Calu3 (cell line): ENCODE measurements at regions not wholly inside any gene's neighbourhood (a gene's known extent, or its start where the extent isn't known, plus 50 kb on each side); places are given as distances from the start of the nearest gene placed in this dataset.
"Not testable (repeated sequence)": the region's sequence is repeated elsewhere in the genome, so short reads cannot be mapped to it uniquely, and the experiment has no call there.

Experiments
- BruUV-seq: library from RNA; stranded (reverse); fragments of 400-500 nt; replicated peaks from 2 replicates; lab custom pipeline; 2021; lab: Mats Ljungman, UMichigan
- CTCF ChIA-PET: fragments of 300-600 bp; sonication (Branson Sonifier 250); formaldehyde crosslinking; loops from one replicate; lab custom pipeline; 2022; ENCODE audit warnings: antibody characterized with exemption; lab: Charles Lee
- DNase-seq: peaks from one replicate; pipeline ENCODE4 v3.0.0; 2022
- H3K27ac Mint-ChIP-seq: one replicate; pipeline ENCODE4 v1.8.0; 2022; ENCODE audit warnings: mixed read lengths; ENCODE audit not compliant: unreplicated experiment
- H3K27me3 Mint-ChIP-seq: one replicate; pipeline ENCODE4 v1.8.0; 2022; ENCODE audit warnings: mixed read lengths; ENCODE audit not compliant: unreplicated experiment
- H3K36me3 Mint-ChIP-seq: one replicate; pipeline ENCODE4 v1.8.0; 2022; ENCODE audit warnings: mild to moderate bottlenecking, moderate library complexity, mixed read lengths; ENCODE audit not compliant: insufficient read depth, unreplicated experiment
- H3K4me1 Mint-ChIP-seq: one replicate; pipeline ENCODE4 v1.8.0; 2022; ENCODE audit warnings: mild to moderate bottlenecking, low read depth, mixed read lengths; ENCODE audit not compliant: unreplicated experiment
- H3K4me3 Mint-ChIP-seq: one replicate; pipeline ENCODE4 v1.8.0; 2022; ENCODE audit warnings: mild to moderate bottlenecking, low read depth, moderate library complexity, mixed read lengths; ENCODE audit not compliant: unreplicated experiment
- H3K9me3 Mint-ChIP-seq: one replicate; pipeline ENCODE4 v1.8.0; 2022; ENCODE audit warnings: low read depth, mixed read lengths; ENCODE audit not compliant: unreplicated experiment
- CTCF ChIP-seq: fragments of 200-600 bp; IDR thresholded peaks from one replicate; pipeline ENCODE4 v1.8.0; 2022; ENCODE audit warnings: antibody characterized with exemption; ENCODE audit not compliant: unreplicated experiment
- intact Hi-C: fragments of 100-400 bp; cut with micrococcal nuclease; formaldehyde crosslinking; loops from one replicate; pipeline ENCODE4 v1.10.0; 2022; ENCODE audit not compliant: unreplicated experiment

DNA sequence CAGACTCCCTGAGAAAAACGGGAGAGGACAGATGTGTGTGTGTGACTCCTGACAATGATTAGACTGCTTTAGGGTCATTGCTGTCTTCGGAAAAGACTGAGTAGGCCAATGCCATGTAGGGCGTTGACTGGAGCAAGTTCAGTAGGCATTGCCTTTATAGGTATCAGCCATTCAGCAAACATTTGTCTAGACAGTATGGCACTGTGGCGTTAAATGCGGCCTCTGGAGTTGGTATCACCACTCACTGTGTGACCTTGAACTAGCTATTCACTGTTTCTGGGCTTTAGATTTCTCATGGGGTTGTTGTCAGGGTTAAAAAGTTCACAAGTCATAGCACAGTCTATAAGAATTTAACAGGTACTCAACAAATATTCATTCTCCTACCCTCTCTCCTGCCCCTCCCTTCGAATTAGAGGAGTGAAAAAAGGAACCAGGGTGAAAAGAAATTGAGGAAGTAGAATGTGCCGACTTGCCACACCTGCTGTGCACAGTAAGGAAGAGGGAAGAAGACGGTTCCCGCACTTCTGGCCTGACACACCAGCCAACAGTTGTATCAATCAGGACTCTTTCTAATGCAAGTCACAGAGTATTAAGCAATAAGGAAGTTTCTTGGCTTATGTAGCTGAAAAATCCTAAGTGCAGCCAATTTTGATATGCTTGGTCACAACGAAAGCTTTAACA, 83.2 kb upstream of the PLAC8 start:
- no TSS peak for BruUV-seq
- Mint-ChIP-seq H3K9me3 (peaks cover 2% of the 10 kb centered on the region), H3K4me3 (no peak overlapping the region), H3K4me1 (no peaks in the 10 kb centered on the region), H3K36me3 (no peaks in the 10 kb centered on the region), H3K27me3 (no peaks in the 10 kb centered on the region), H3K27ac (no peak overlapping the region)
- intact Hi-C loops = no loop called here
- TF ChIP-seq CTCF = no peak
- CTCF ChIA-PET = no interaction called here
- no peak for DNase-seq

- TF ChIP-seq CTCF = no peak
- H3K36me3 Mint-ChIP-seq = no peaks in the 10 kb centered on the region
These were observed 82.4 kb upstream of the PLAC8 start for GRCh38 chr4:83196921-83197320.

DNA sequence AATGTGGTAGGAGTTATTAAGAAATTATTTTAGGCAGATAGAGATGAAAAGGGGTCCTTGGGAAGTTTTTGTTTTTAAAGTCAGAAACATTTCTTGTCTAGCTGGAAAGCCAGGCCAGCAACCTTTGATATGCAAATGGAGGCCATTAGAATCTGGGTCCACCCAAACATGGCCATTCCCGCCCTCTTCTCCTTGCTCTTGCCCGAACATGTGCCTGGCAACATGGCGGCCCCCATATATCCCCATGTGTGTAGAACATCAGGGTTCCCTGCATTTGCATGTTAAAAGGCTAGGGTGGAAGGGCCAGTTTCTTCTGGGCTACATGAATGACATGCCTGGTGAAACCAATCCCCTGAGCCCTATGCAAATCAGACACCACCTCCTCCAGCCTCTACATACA, 80.7 kb upstream of the PLAC8 start:
- Mint-ChIP-seq H3K9me3 (peaks cover 2% of the 10 kb centered on the region), H3K4me3 (no peak overlapping the region), H3K27me3 (no peaks in the 10 kb centered on the region), H3K27ac (no peak overlapping the region), H3K4me1 (peaks cover 9% of the 10 kb centered on the region), H3K36me3 (no peaks in the 10 kb centered on the region)
- DNase-seq = no peak
- BruUV-seq = no TSS peak
- no peak for TF ChIP-seq CTCF
- CTCF ChIA-PET = no interaction called here
- intact Hi-C loops = no loop called here

More at GRCh38 chr4:83196921-83197320, 82.4 kb upstream of the PLAC8 start:
- H3K27me3 Mint-ChIP-seq = no peaks in the 10 kb centered on the region
- no TSS peak for BruUV-seq
- DNase-seq = no peak
- H3K4me3 Mint-ChIP-seq = no peak overlapping the region
- CTCF ChIA-PET = interaction anchor here (0.6 kb wide), 1 partner anchor 713 kb away, joined by 7 read pairs; no protein-coding TSS in a partner anchor
- peaks cover 2% of the 10 kb centered on the region for H3K9me3 Mint-ChIP-seq
- no peaks in the 10 kb centered on the region for H3K4me1 Mint-ChIP-seq
- no peak overlapping the region for H3K27ac Mint-ChIP-seq
- intact Hi-C loops = no loop called here

DNA sequence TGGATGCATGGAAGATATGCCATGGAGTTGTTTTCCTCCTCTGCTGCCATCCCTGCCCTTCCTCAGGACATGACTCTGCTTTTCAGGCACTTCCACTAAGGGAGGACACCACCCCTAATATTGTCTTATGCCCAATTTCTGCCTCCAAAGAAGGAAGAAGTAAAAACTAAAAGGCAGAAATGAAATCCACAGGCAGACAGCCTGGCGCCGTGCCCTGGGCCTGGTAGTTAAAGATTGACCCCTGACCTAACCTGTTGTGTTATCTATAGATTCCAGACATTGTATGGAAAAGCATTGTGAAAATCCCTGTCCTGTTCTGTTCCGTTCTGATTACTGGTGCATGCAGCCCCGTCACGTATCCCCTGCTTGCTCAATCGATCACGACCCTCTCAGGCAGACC, 80.1 kb upstream of the PLAC8 start:
- H3K27ac Mint-ChIP-seq, H3K4me3 Mint-ChIP-seq, CTCF ChIA-PET, DNase-seq, intact Hi-C loops, H3K36me3 Mint-ChIP-seq, H3K9me3 Mint-ChIP-seq, H3K27me3 Mint-ChIP-seq, BruUV-seq: not testable (repeated sequence)
- peaks cover 16% of the 10 kb centered on the region for H3K4me1 Mint-ChIP-seq

DNA sequence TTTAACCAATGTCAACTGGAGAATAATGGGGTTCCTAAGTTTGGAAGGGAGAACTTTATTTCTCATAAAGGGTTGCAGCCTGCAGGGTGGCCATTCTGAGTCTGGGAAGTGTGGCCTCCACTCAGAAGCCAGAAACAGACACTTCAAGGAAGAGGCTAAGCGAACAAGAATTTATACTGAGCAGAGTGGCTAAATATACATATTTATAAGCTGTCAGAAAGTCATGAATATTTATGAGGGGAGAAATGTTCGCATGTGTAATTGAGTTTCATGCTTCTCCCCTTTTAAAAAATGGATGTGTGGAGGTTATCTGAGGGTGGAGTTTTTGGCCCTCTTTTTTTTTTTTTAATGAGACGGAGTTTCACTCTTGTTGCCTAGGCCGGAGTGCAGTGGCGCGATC, 78.1 kb upstream of the PLAC8 start:
- intact Hi-C loops = no loop called here
- Mint-ChIP-seq H3K27me3 (no peaks in the 10 kb centered on the region), H3K27ac (no peak overlapping the region), H3K4me3 (no peak overlapping the region), H3K9me3 (peaks cover 2% of the 10 kb centered on the region), H3K4me1 (peaks cover 19% of the 10 kb centered on the region), H3K36me3 (no peaks in the 10 kb centered on the region)
- CTCF ChIA-PET = no interaction called here
- TF ChIP-seq CTCF = no peak
- BruUV-seq = no TSS peak
- DNase-seq = no peak
